Transverse colon (tissue), 4 donors: ENCODE measurements at regions not wholly inside any gene's neighbourhood (a gene's known extent, or its start where the extent isn't known, plus 50 kb on each side); places are given as distances from the start of the nearest gene placed in this dataset.
"Not testable (repeated sequence)": the region's sequence is repeated elsewhere in the genome, so short reads cannot be mapped to it uniquely, and the experiment has no call there.

Experiments used
- DNase-seq: peaks from one replicate; pipeline ENCODE4 v3.0.0-alpha.2; 2019
- H3K27ac ChIP-seq, 4 donors: fragments of 200-600 bp; sonication (generic); 2 replicates each; pipeline ENCODE4 v1.5.1; 2016 to 2018; ENCODE audit warnings: inconsistent platforms in 4 of 4
- H3K27me3 ChIP-seq: fragments of 200-600 bp; sonication (generic); 2 replicates; pipeline ENCODE4 v1.5.1; 2017; ENCODE audit warnings: inconsistent platforms
- H3K36me3 ChIP-seq, 4 donors: fragments of 200-600 bp; sonication (generic); 2 replicates each; pipeline ENCODE4 v1.5.1; 2017 to 2019; ENCODE audit warnings: inconsistent platforms in 4 of 4
- H3K4me1 ChIP-seq, 4 donors: fragments of 200-600 bp; sonication (generic); 2 replicates each; pipeline ENCODE4 v1.5.1; 2017 to 2020; ENCODE audit warnings: inconsistent platforms in 4 of 4
- H3K4me3 ChIP-seq, 4 donors: fragments of 200-600 bp; sonication (generic); 1 replicate in 1 of 4; 2 replicates in 3 of 4; pipeline versions ENCODE4 v1.5.1 to v1.6.1; 2017 to 2019; ENCODE audit warnings: inconsistent platforms in 4 of 4
- H3K9me3 ChIP-seq, 2 donors: fragments of 200-600 bp; sonication (generic); 2 replicates each; pipeline ENCODE4 v1.5.1; 2017 to 2019; ENCODE audit warnings: inconsistent platforms in 2 of 2
- EP300 ChIP-seq: sonication (generic); formaldehyde crosslinking; IDR thresholded peaks from one replicate; pipeline ENCODE4 v1.6.1; 2017; ENCODE audit warnings: antibody characterized with exemption, low read depth
- POLR2A ChIP-seq: fragments of 450-650 bp; IDR thresholded peaks from one replicate; pipeline ENCODE4 v1.6.1; 2016; ENCODE audit warnings: antibody characterized with exemption, mild to moderate bottlenecking, moderate library complexity
- POLR2AphosphoS5 ChIP-seq, 3 donors: sonication (generic); formaldehyde crosslinking; IDR thresholded peaks; one replicate each; pipeline ENCODE4 v1.6.1; 2016; ENCODE audit warnings: antibody characterized with exemption in 3 of 3
- WGBS, 2 donors: methylation state at CpG; one replicate each; pipeline ENCODE4 v1.1.5; 2018; ENCODE audit warnings: low coverage in 1 of 2; 5-methylcytosine and 5-hydroxymethylcytosine counted together
- in situ Hi-C, 4 donors: fragments of 200-750 bp; cut with MboI; loops; one replicate each; pipeline versions ENCODE4 v1.15.0 to v1.15.1; 2017; ENCODE audit warnings: low sequenced_read_pairs in 3 of 4, low pct_ligation_motif_present in 1 of 4, low pct_unique_long_range_greater_than_20kb in 1 of 4
- intact Hi-C: fragments of 100-400 bp; cut with DNase I; formaldehyde crosslinking; loops from one replicate; pipeline ENCODE4 v1.15.1; 2023; ENCODE audit warnings: low total_unique reads
- TF ChIP-seq, protein P1 (sequence below), 5 experiments: fragments of 200-600 bp in 3 of 5; fragments of 450-650 bp in 2 of 5; sonication (generic) in 3 of 5; IDR thresholded peaks; 1 replicate in 2 of 5; 2 replicates in 3 of 5; pipeline ENCODE4 v1.5.1; 2016 to 2017; ENCODE audit warnings: antibody characterized with exemption in 5 of 5, inconsistent platforms in 3 of 5, mild to moderate bottlenecking in 2 of 5, moderate library complexity in 1 of 5

DNA sequence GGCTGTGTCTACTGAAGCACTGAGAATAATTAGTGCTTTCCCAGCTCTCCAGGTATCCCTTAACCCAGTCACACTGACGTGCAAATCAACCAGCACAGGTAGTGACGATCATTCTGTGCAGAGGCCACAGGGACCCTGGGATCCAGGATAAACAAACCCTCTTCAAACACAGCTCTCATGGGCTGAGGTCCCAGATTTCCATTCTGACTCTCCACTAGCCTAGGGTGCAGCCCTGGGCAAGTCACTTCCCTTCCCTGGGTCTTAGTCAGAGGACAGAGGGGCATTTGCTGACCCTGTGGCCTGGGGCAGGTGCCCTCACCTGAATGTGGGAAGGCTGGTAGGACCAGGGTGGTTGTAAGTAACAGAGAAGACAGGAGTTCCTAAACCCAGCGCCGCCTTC lies 724.7 kb downstream of the MATN1 start:
- in situ Hi-C loops, result no loop called here
- H3K27ac ChIP-seq, result no peak overlapping the region

DNA sequence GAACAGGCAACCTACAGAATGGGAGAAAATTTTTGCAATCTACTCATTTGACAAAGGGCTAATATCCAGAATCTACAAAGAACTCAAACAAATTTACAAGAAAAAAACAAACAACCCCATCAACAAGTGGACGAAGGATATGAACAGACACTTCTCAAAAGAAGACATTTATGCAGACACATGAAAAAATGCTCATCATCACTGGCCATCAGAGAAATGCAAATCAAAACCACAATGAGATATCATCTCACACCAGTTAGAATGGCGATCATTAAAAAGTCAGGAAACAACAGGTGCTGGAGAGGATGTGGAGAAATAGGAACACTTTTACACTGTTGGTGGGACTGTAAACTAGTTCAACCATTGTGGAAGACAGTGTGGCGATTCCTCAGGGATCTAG lies 725.6 kb downstream of the MATN1 start:
- H3K27me3 ChIP-seq, H3K4me1 ChIP-seq, H3K9me3 ChIP-seq, intact Hi-C loops, in situ Hi-C loops, H3K27ac ChIP-seq, DNase-seq, H3K36me3 ChIP-seq, H3K4me3 ChIP-seq: not testable (repeated sequence)
- WGBS, 2 donors, result 86 to 88% methylated on average over 1 to 2 of the region's 3 CpGs

More for the DNA sequence above, 724.7 kb downstream of the MATN1 start:
- Histone ChIP-seq H3K4me1 (no peaks in the 10 kb centered on the region), H3K27me3 (no peaks in the 10 kb centered on the region), H3K4me3 (no peak overlapping the region), H3K9me3 (peaks cover 4 to 7% of the 10 kb centered on the region in 2 donors), H3K36me3 (no peaks in the 10 kb centered on the region)
- TF ChIP-seq EP300, result no peak
- TF ChIP-seq, protein P1, sequence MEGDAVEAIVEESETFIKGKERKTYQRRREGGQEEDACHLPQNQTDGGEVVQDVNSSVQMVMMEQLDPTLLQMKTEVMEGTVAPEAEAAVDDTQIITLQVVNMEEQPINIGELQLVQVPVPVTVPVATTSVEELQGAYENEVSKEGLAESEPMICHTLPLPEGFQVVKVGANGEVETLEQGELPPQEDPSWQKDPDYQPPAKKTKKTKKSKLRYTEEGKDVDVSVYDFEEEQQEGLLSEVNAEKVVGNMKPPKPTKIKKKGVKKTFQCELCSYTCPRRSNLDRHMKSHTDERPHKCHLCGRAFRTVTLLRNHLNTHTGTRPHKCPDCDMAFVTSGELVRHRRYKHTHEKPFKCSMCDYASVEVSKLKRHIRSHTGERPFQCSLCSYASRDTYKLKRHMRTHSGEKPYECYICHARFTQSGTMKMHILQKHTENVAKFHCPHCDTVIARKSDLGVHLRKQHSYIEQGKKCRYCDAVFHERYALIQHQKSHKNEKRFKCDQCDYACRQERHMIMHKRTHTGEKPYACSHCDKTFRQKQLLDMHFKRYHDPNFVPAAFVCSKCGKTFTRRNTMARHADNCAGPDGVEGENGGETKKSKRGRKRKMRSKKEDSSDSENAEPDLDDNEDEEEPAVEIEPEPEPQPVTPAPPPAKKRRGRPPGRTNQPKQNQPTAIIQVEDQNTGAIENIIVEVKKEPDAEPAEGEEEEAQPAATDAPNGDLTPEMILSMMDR (IDR thresholded peaks at IDR 0.05), result no peak
- no peak for TF ChIP-seq POLR2AphosphoS5 (IDR thresholded peaks at IDR 0.05)
- TF ChIP-seq POLR2A, result no peak
- intact Hi-C loops, result no loop called here
- no peak for DNase-seq
- 86% methylated on average over 4 of the region's 4 CpGs; no CpG with 5 or more reads in 1 of the 2 donors for WGBS, 2 donors

DNA sequence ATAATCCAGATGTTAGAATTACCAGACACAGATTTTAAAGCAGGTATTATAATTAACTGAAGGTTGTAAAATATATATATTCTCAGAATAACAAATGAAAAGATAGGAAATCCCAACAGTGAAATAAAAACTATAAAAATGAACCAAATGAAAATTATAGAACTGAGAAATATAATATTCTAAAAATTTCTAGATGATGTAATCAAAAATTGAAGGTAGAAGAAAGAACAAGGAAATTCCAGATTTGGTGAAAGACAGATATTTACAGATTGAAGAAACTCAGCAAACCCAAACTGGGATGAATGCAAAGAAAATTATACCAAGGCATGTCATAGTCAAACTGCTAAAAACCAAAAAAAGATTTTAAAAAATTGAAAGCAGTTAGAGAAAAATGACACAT lies 729.4 kb downstream of the MATN1 start:
- H3K4me3 ChIP-seq, result no peak overlapping the region
- in situ Hi-C loops, result no loop called here
- no peak for DNase-seq

DNA sequence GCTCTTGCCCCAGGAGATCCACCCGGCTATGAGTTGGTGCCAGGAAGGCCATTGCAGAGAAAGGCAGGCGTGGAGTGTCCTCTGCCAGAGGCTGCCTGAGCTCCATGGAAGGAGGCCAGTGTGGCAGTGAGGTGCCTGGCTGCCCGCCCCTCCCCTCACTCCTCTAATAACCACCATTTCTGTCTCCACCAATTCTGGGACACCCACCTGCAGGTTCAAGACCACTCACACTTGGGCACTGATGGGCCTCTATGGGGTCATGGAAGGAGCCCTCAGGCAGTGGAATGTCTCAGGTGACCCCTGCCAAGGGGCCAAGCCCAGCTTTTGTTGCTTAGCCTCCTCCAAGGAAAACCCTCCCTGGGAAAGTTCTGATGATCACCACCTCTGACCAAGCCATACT lies 731.6 kb downstream of the MATN1 start:
- no peak overlapping the region for H3K27ac ChIP-seq
- H3K4me3 ChIP-seq, result no peak overlapping the region
- in situ Hi-C loops (no loop called here), intact Hi-C loops (no loop called here)
- no peaks in the 10 kb centered on the region for H3K36me3 ChIP-seq
- 80 to 85% methylated on average over 1 to 3 of the region's 3 CpGs for WGBS, 2 donors
- no peaks in the 10 kb centered on the region for H3K27me3 ChIP-seq
- no peaks in the 10 kb centered on the region for H3K4me1 ChIP-seq
- no peak for DNase-seq
- peaks cover 4 to 7% of the 10 kb centered on the region in 2 donors for H3K9me3 ChIP-seq
- TF ChIP-seq POLR2AphosphoS5 (IDR thresholded peaks at IDR 0.05) (no peak), EP300 (no peak), POLR2A (no peak)
- TF ChIP-seq, protein P1 (IDR thresholded peaks at IDR 0.05), result no peak

More for the DNA sequence above, 729.4 kb downstream of the MATN1 start:
- intact Hi-C loops, result no loop called here
- H3K9me3 ChIP-seq, result peaks cover 4 to 7% of the 10 kb centered on the region in 2 donors
- H3K27ac ChIP-seq, result no peak overlapping the region
- H3K4me1 ChIP-seq, result no peaks in the 10 kb centered on the region
- TF ChIP-seq POLR2A (no peak), POLR2AphosphoS5 (IDR thresholded peaks at IDR 0.05) (no peak), EP300 (no peak)
- TF ChIP-seq, protein P1 (IDR thresholded peaks at IDR 0.05), result no peak
- H3K36me3 ChIP-seq, result no peaks in the 10 kb centered on the region
- no peaks in the 10 kb centered on the region for H3K27me3 ChIP-seq

DNA sequence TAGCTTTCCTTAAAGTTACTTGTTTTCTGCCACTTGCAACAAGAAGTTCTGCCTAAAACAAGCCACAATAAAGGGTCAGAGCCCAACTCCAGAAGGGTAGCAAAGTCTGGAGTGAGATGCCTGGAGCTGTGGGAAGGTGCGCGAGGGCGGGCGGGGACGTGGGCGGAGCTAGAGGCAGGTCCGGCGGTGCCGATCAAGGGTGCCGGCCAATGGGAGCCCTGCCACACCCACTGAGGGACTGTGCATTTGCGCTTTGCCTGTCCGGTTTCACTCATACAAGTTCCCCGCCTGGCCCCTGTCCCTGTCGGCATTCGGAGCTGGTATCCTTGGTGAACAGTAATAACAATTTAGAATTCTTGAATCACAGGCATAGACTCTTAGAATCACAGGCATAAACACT lies 732.4 kb downstream of the MATN1 start:
- Histone ChIP-seq H3K36me3 (no peaks in the 10 kb centered on the region), H3K27ac (no peak overlapping the region), H3K9me3 (peaks cover 4 to 7% of the 10 kb centered on the region in 2 donors), H3K4me1 (no peaks in the 10 kb centered on the region), H3K4me3 (no peak overlapping the region), H3K27me3 (no peaks in the 10 kb centered on the region)
- in situ Hi-C loops, result no loop called here
- 74% methylated on average over 15 of the region's 15 CpGs; no CpG with 5 or more reads in 1 of the 2 donors for WGBS, 2 donors
- TF ChIP-seq POLR2AphosphoS5 (IDR thresholded peaks at IDR 0.05), result no peak
- no peak for TF ChIP-seq EP300
- TF ChIP-seq, protein P1 (IDR thresholded peaks at IDR 0.05), result no peak
- no peak for TF ChIP-seq POLR2A
- peak; percentile 20 for DNase-seq
- intact Hi-C loops, result no loop called here
